A549 (cell line): ENCODE measurements at regions not wholly inside any gene's neighbourhood (a gene's known extent, or its start where the extent isn't known, plus 50 kb on each side); places are given as distances from the start of the nearest gene placed in this dataset.

Experiments used
- BHLHE40 ChIP-seq: IDR thresholded peaks from 2 replicates; pipeline ENCODE4 v1.6.1; 2012; ENCODE audit warnings: low read depth, low read length, inconsistent platforms
- CEBPB ChIP-seq, 2 experiments: fragments of >200 bp in 1 of 2; sonication (Bioruptor Twin) in 1 of 2; formaldehyde crosslinking in 1 of 2; IDR thresholded peaks; 2 replicates each; pipeline ENCODE4 v1.6.1; 2012 to 2016
- CTCF ChIP-seq: fragments of >200 bp; sonication (Bioruptor Twin); formaldehyde crosslinking; IDR thresholded peaks from 3 replicates; pipeline ENCODE4 v1.5.1; 2016
- E2F6 ChIP-seq: IDR thresholded peaks from 2 replicates; pipeline ENCODE4 v1.6.1; 2012; ENCODE audit warnings: low read depth, borderline replicate concordance
- EP300 ChIP-seq, 2 experiments: fragments of >200 bp; sonication (Bioruptor Twin); formaldehyde crosslinking; IDR thresholded peaks; 2 replicates in 1 of 2; 3 replicates in 1 of 2; pipeline ENCODE4 v1.6.1; 2016 to 2017
- MYC ChIP-seq: IDR thresholded peaks from 2 replicates; pipeline ENCODE4 v1.6.1; 2012; ENCODE audit warnings: mild to moderate bottlenecking, inconsistent platforms, low read length, improper control_type of control experiment, borderline replicate concordance
- POLR2A ChIP-seq: IDR thresholded peaks from 2 replicates; pipeline ENCODE4 v1.6.1; 2012; ENCODE audit warnings: mild to moderate bottlenecking, low read length
- RAD21 ChIP-seq, 2 experiments: fragments of >200 bp in 1 of 2; sonication (Bioruptor Twin) in 1 of 2; formaldehyde crosslinking in 1 of 2; IDR thresholded peaks in 1 of 2; conservative IDR thresholded peaks in 1 of 2; 2 replicates in 1 of 2; 3 replicates in 1 of 2; pipeline ENCODE4 v1.6.1; 2012 to 2018; ENCODE audit warnings: inconsistent platforms in 1 of 2
- USF2 ChIP-seq: fragments of 450-650 bp; IDR thresholded peaks from 2 replicates; pipeline ENCODE4 v1.6.1; 2014; ENCODE audit warnings: antibody characterized with exemption

DNA sequence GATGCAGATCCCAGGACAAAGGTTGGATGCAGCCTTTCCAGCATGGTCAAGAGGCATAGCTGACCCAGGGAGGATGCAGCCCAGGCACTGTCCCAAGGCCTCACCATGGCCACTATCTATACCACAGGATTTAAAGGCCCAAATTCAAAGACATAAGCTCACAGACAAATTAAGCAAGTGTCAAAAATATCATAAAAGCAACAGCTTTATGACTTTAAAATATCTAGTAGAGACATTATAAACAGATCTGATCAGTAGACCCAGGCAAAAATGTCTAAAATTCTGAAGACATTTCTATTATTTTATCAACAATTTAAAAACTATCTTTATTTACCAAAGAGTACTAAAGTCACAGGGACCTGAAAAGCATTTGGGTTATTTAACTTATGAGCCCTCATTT lies 373.5 kb downstream of the CDC5L start:
- TF ChIP-seq POLR2A (no peak), USF2 (no peak), E2F6 (no peak), CTCF (no peak), EP300 (IDR thresholded peaks at IDR 0.05) (no peak), MYC (no peak), CEBPB (IDR thresholded peaks at IDR 0.05) (no peak), RAD21 (conservative IDR thresholded peaks at IDR 0.05 in 1 of 2, IDR thresholded peaks at IDR 0.05 in 1 of 2) (no peak), BHLHE40 (no peak)
